GM18505 (cell line): ENCODE measurements at regions not wholly inside any gene's neighbourhood (a gene's known extent, or its start where the extent isn't known, plus 50 kb on each side); places are given as distances from the start of the nearest gene placed in this dataset.
"Not testable (repeated sequence)": the region's sequence is repeated elsewhere in the genome, so short reads cannot be mapped to it uniquely, and the experiment has no call there.

ENCODE experiments used
- ATAC-seq: cut with Tn5 transposase; IDR thresholded peaks from one replicate; pipeline ENCODE4 v1.9.1; 2021; ENCODE audit not compliant: unreplicated experiment
- POLR2A ChIP-seq: IDR thresholded peaks from 4 replicates; pipeline ENCODE4 v1.6.1; 2011; ENCODE audit warnings: borderline replicate concordance; ENCODE audit not compliant: insufficient read depth, insufficient read length; ENCODE audit errors: extremely low read depth

- no peak for ATAC-seq
- TF ChIP-seq POLR2A, result no peak
Observed at GRCh38 chr10:64316416-64316815, 795.2 kb downstream of the REEP3 start.

- TF ChIP-seq POLR2A, result no peak
- ATAC-seq, result no peak
Observed at GRCh38 chr10:64316833-64317232, 795.6 kb downstream of the REEP3 start.

GRCh38 chr10:64320448-64320847 is 799.2 kb downstream of the REEP3 start:
- ATAC-seq, result no peak
- no peak for TF ChIP-seq POLR2A

- no peak for TF ChIP-seq POLR2A
- ATAC-seq, result no peak
Observed at GRCh38 chr10:64329510-64329909, 808.3 kb downstream of the REEP3 start.

- no peak for TF ChIP-seq POLR2A
- ATAC-seq, result no peak
Observed at GRCh38 chr10:64332551-64332950, 811.4 kb downstream of the REEP3 start.

- no peak for ATAC-seq
- no peak for TF ChIP-seq POLR2A
Observed at GRCh38 chr10:64334084-64334483, 812.9 kb downstream of the REEP3 start.

- no peak for TF ChIP-seq POLR2A
- ATAC-seq, result no peak
Observed at GRCh38 chr10:64344211-64344610, 823.0 kb downstream of the REEP3 start.

GRCh38 chr10:64345856-64346255 is 824.7 kb downstream of the REEP3 start:
- no peak for TF ChIP-seq POLR2A
- no peak for ATAC-seq

- TF ChIP-seq POLR2A, result no peak
Observed at GRCh38 chr10:64346389-64346788, 825.2 kb downstream of the REEP3 start.

GRCh38 chr10:64350665-64351064 is 829.5 kb downstream of the REEP3 start:
- TF ChIP-seq POLR2A, result no peak

More at GRCh38 chr10:64346389-64346788, 825.2 kb downstream of the REEP3 start:
- ATAC-seq, result no peak

GRCh38 chr10:64358907-64359306 is 837.7 kb downstream of the REEP3 start:
- TF ChIP-seq POLR2A, result no peak
- ATAC-seq, result no peak

More at GRCh38 chr10:64350665-64351064, 829.5 kb downstream of the REEP3 start:
- no peak for ATAC-seq

GRCh38 chr10:64360240-64360639 is 839.0 kb downstream of the REEP3 start:
- not testable (repeated sequence) for ATAC-seq

- no peak for TF ChIP-seq POLR2A
- ATAC-seq, result no peak
Observed at GRCh38 chr10:64363687-64364086, 842.5 kb downstream of the REEP3 start.

GRCh38 chr10:64365663-64366062 is 844.5 kb downstream of the REEP3 start:
- no peak for ATAC-seq
- TF ChIP-seq POLR2A, result no peak

GRCh38 chr10:64368298-64368697 is 847.1 kb downstream of the REEP3 start:
- no peak for ATAC-seq
- TF ChIP-seq POLR2A, result no peak
